ENCODE measurements at regions not wholly inside any gene's neighbourhood (a gene's known extent, or its start where the extent isn't known, plus 50 kb on each side); places are given as distances from the start of the nearest gene placed in this dataset.

GRCh38 chr21:19276665-19277064, 873.1 kb upstream of the TMPRSS15 start:
- no peak for TF ChIP-seq POLR2A (IDR thresholded peaks at IDR 0.05; ENCODE audit: low read depth, low read length)
- no peak for TF ChIP-seq CTCF (IDR thresholded peaks at IDR 0.05; ENCODE audit: extremely low read depth in 1 of 2, insufficient read depth in 1 of 2, low read depth in 1 of 2, low read length in 2 of 2)
- TF ChIP-seq FOS (IDR thresholded peaks at IDR 0.05; ENCODE audit: borderline replicate concordance, insufficient read depth, low read length), result no peak

Data from endothelial cell of umbilical vein (primary cell).